WTC11 (cell line): ENCODE measurements at regions not wholly inside any gene's neighbourhood (a gene's known extent, or its start where the extent isn't known, plus 50 kb on each side); places are given as distances from the start of the nearest gene placed in this dataset.

Experiments used
- ATAC-seq: fragments of 200-7000 bp; cut with Tn5 transposase; 2 replicates; pipeline ENCODE4 v1.10.0; 2021; ENCODE audit warnings: mild to moderate bottlenecking, moderate library complexity
- CTCF ChIA-PET: fragments of 300-600 bp; sonication (Branson Sonifier 250); formaldehyde crosslinking; loops from one replicate; lab custom pipeline; 2021; ENCODE audit warnings: antibody characterized with exemption; lab: Charles Lee
- POLR2A ChIA-PET: fragments of 350-600 bp; sonication (Branson Sonifier 250); formaldehyde crosslinking; loops from one replicate; lab custom pipeline; 2021; ENCODE audit warnings: antibody characterized with exemption; lab: Charles Lee
- DNase-seq: peaks from one replicate; pipeline ENCODE4 v3.0.0; 2021; ENCODE audit warnings: low spot score
- H3K27ac Mint-ChIP-seq: 2 replicates; pipeline ENCODE4 v1.8.0; 2021; ENCODE audit warnings: mixed read lengths
- H3K27me3 Mint-ChIP-seq: 2 replicates; pipeline ENCODE4 v1.8.0; 2021; ENCODE audit warnings: low read depth, mild to moderate bottlenecking, moderate library complexity, mixed read lengths
- H3K36me3 Mint-ChIP-seq: 2 replicates; pipeline ENCODE4 v1.8.0; 2021; ENCODE audit warnings: mixed read lengths
- H3K4me1 Mint-ChIP-seq: 2 replicates; pipeline ENCODE4 v1.8.0; 2022; ENCODE audit warnings: mixed read lengths
- H3K4me3 Mint-ChIP-seq: 2 replicates; pipeline ENCODE4 v1.8.0; 2021; ENCODE audit warnings: mild to moderate bottlenecking, moderate library complexity, mixed read lengths
- H3K9me3 Mint-ChIP-seq: 2 replicates; pipeline ENCODE4 v1.8.0; 2021; ENCODE audit warnings: mixed read lengths
- ATF1 ChIP-seq: sonication (generic); formaldehyde crosslinking; IDR thresholded peaks from 2 replicates; pipeline ENCODE4 v1.8.1; 2023; ENCODE audit warnings: mild to moderate bottlenecking, moderate library complexity, missing genetic modification reagents
- CBFB ChIP-seq: sonication (generic); formaldehyde crosslinking; IDR thresholded peaks from 2 replicates; pipeline ENCODE4 v1.8.1; 2022; ENCODE audit warnings: mild to moderate bottlenecking, low read depth, missing genetic modification reagents
- NFATC4 ChIP-seq: fragments of 250-450 bp; sonication (Bioruptor Pico); IDR thresholded peaks from 2 replicates; pipeline ENCODE4 v1.9.0; 2021; ENCODE audit warnings: mild to moderate bottlenecking
- PRRX2 ChIP-seq: fragments of 250-450 bp; sonication (Bioruptor Pico); IDR thresholded peaks from 2 replicates; pipeline ENCODE4 v1.8.0; 2021; ENCODE audit warnings: mild to moderate bottlenecking
- RORB ChIP-seq: fragments of 250-450 bp; sonication (Bioruptor Pico); IDR thresholded peaks from 2 replicates; pipeline ENCODE4 v1.9.0; 2021; ENCODE audit warnings: mild to moderate bottlenecking
- ZBTB21 ChIP-seq: sonication (generic); formaldehyde crosslinking; IDR thresholded peaks from 2 replicates; pipeline ENCODE4 v1.8.1; 2023; ENCODE audit warnings: mild to moderate bottlenecking, missing genetic modification reagents, borderline replicate concordance
- ZNF317 ChIP-seq: sonication (generic); formaldehyde crosslinking; IDR thresholded peaks from 2 replicates; pipeline ENCODE4 v1.8.1; 2023; ENCODE audit warnings: low read depth, mild to moderate bottlenecking, moderate library complexity, missing genetic modification reagents, borderline replicate concordance
- ZNF396 ChIP-seq: fragments of 250-450 bp; sonication (Bioruptor Pico); IDR thresholded peaks from 2 replicates; pipeline ENCODE4 v1.8.0; 2021; ENCODE audit warnings: mild to moderate bottlenecking, moderate library complexity, borderline replicate concordance
- TF ChIP-seq, protein P1 (sequence below): sonication (generic); formaldehyde crosslinking; IDR thresholded peaks from 2 replicates; pipeline ENCODE4 v1.8.1; 2022; ENCODE audit warnings: mild to moderate bottlenecking, moderate library complexity, missing genetic modification reagents
- TF ChIP-seq, protein P2 (sequence below): sonication (generic); formaldehyde crosslinking; IDR thresholded peaks from 2 replicates; pipeline ENCODE4 v1.8.1; 2023; ENCODE audit warnings: mild to moderate bottlenecking, missing genetic modification reagents, moderate library complexity
- TF ChIP-seq, protein P3 (sequence below): sonication (generic); formaldehyde crosslinking; IDR thresholded peaks from 2 replicates; pipeline ENCODE4 v1.8.0; 2022; ENCODE audit warnings: mild to moderate bottlenecking, missing genetic modification reagents
- TF ChIP-seq, protein P4 (sequence below): fragments of 250-450 bp; sonication (Bioruptor Pico); IDR thresholded peaks from 2 replicates; pipeline ENCODE4 v1.9.0; 2021; ENCODE audit warnings: mild to moderate bottlenecking
- TF ChIP-seq, protein P5 (sequence below): fragments of 250-450 bp; sonication (Bioruptor Pico); conservative IDR thresholded peaks from 2 replicates; pipeline ENCODE4 v1.9.0; 2021; ENCODE audit warnings: mild to moderate bottlenecking
- TF ChIP-seq, protein P6 (sequence below): sonication (generic); formaldehyde crosslinking; IDR thresholded peaks from 2 replicates; pipeline ENCODE4 v1.8.0; 2022; ENCODE audit warnings: mild to moderate bottlenecking, missing genetic modification reagents
- TF ChIP-seq, protein P7 (sequence below): sonication (generic); formaldehyde crosslinking; IDR thresholded peaks from 2 replicates; pipeline ENCODE4 v1.8.0; 2022; ENCODE audit warnings: mild to moderate bottlenecking, missing genetic modification reagents
- TF ChIP-seq, protein P8 (sequence below): sonication (generic); formaldehyde crosslinking; IDR thresholded peaks from 2 replicates; pipeline ENCODE4 v1.8.1; 2023; ENCODE audit warnings: mild to moderate bottlenecking, missing genetic modification reagents, moderate library complexity

DNA sequence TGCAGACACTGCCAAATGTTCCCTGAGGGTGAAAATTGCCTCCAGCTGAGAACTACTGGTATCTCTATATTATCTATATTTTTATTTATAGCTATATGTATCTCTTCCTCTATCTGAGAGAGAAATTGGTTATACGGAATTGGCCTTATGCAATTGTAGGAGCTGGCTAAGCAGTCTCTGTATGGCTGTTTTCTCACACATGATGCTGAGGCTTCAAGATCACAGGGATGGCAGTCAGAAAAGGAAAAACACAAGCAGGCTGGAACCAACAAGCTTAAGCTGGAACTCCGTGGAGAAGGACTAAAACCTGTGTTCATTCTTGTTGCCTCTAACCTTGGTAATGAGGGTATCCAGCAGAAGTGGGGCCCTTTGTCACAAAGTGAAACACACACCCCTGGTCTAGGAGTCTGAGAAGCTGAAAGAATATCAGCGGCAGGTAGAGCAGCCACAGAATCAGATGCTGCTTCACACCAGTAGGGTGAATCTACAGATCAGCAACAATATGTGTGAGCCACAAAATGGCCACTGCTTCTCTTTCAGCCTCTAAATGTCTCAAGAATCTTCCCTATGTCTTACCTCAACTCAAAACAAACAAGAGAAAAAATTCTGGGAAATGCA is 166.5 kb upstream of the PPP1R2C start:
- POLR2A ChIA-PET = no interaction called here
- no peak overlapping the region for H3K27ac Mint-ChIP-seq
- H3K4me3 Mint-ChIP-seq = no peak overlapping the region
- peaks cover 16% of the 10 kb centered on the region for H3K4me1 Mint-ChIP-seq
- peaks cover 2% of the 10 kb centered on the region for H3K36me3 Mint-ChIP-seq
- peaks cover 6% of the 10 kb centered on the region for H3K9me3 Mint-ChIP-seq
- CTCF ChIA-PET = no interaction called here
- DNase-seq = no peak
- H3K27me3 Mint-ChIP-seq = no peaks in the 10 kb centered on the region; the same call in 1 of the 2 replicates
- TF ChIP-seq ZBTB21 (CRISPR knock-in tag) = no peak
- TF ChIP-seq ZNF317 (CRISPR knock-in tag) = no peak
- TF ChIP-seq ATF1 (CRISPR knock-in tag) = no peak
- TF ChIP-seq ZNF396 (CRISPR knock-in tag) = no peak
- TF ChIP-seq, protein P1, sequence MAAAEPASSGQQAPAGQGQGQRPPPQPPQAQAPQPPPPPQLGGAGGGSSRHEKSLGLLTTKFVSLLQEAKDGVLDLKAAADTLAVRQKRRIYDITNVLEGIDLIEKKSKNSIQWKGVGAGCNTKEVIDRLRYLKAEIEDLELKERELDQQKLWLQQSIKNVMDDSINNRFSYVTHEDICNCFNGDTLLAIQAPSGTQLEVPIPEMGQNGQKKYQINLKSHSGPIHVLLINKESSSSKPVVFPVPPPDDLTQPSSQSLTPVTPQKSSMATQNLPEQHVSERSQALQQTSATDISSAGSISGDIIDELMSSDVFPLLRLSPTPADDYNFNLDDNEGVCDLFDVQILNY = no peak
- TF ChIP-seq, protein P2, sequence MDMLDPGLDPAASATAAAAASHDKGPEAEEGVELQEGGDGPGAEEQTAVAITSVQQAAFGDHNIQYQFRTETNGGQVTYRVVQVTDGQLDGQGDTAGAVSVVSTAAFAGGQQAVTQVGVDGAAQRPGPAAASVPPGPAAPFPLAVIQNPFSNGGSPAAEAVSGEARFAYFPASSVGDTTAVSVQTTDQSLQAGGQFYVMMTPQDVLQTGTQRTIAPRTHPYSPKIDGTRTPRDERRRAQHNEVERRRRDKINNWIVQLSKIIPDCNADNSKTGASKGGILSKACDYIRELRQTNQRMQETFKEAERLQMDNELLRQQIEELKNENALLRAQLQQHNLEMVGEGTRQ (CRISPR knock-in tag) = no peak
- TF ChIP-seq, protein P3, sequence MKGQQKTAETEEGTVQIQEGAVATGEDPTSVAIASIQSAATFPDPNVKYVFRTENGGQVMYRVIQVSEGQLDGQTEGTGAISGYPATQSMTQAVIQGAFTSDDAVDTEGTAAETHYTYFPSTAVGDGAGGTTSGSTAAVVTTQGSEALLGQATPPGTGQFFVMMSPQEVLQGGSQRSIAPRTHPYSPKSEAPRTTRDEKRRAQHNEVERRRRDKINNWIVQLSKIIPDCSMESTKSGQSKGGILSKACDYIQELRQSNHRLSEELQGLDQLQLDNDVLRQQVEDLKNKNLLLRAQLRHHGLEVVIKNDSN (CRISPR knock-in tag) = no peak
- TF ChIP-seq, protein P4, sequence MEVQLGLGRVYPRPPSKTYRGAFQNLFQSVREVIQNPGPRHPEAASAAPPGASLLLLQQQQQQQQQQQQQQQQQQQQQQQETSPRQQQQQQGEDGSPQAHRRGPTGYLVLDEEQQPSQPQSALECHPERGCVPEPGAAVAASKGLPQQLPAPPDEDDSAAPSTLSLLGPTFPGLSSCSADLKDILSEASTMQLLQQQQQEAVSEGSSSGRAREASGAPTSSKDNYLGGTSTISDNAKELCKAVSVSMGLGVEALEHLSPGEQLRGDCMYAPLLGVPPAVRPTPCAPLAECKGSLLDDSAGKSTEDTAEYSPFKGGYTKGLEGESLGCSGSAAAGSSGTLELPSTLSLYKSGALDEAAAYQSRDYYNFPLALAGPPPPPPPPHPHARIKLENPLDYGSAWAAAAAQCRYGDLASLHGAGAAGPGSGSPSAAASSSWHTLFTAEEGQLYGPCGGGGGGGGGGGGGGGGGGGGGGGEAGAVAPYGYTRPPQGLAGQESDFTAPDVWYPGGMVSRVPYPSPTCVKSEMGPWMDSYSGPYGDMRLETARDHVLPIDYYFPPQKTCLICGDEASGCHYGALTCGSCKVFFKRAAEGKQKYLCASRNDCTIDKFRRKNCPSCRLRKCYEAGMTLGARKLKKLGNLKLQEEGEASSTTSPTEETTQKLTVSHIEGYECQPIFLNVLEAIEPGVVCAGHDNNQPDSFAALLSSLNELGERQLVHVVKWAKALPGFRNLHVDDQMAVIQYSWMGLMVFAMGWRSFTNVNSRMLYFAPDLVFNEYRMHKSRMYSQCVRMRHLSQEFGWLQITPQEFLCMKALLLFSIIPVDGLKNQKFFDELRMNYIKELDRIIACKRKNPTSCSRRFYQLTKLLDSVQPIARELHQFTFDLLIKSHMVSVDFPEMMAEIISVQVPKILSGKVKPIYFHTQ = no peak
- TF ChIP-seq, protein P5, sequence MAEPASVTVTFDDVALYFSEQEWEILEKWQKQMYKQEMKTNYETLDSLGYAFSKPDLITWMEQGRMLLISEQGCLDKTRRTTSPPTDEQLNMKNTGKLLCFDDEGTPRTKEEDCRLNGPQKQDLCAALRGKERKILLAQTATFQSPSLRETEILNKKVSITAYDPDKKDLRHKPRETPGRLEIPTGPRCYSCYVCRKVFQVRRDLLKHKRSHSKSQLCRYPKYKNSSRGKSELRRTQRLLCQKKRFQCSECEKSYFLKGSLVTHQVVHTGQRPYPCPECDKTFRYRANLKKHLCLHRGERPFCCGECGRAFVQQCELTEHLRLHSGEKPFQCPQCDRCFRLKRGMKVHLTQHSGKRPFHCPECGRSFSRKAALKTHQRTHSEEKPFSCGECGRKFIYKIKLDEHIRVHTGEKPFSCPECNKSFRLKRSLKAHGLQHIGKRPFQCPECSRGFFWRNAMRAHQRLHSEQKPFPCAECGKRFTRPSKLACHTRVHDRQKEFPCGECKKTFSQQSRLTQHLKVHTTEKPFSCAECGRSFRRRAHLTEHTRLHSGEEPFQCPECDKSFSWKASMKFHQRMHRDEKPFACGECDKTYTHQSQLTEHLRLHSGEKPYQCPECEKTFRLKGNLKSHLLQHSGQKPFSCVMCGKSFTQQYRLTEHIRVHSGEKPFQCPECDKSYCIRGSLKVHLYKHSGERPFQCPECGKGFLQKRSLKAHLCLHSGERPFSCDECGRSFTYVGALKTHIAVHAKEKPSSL (CRISPR knock-in tag) = no peak
- TF ChIP-seq, protein P6, sequence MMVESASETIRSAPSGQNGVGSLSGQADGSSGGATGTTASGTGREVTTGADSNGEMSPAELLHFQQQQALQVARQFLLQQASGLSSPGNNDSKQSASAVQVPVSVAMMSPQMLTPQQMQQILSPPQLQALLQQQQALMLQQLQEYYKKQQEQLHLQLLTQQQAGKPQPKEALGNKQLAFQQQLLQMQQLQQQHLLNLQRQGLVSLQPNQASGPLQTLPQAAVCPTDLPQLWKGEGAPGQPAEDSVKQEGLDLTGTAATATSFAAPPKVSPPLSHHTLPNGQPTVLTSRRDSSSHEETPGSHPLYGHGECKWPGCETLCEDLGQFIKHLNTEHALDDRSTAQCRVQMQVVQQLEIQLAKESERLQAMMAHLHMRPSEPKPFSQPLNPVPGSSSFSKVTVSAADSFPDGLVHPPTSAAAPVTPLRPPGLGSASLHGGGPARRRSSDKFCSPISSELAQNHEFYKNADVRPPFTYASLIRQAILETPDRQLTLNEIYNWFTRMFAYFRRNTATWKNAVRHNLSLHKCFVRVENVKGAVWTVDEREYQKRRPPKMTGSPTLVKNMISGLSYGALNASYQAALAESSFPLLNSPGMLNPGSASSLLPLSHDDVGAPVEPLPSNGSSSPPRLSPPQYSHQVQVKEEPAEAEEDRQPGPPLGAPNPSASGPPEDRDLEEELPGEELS (CRISPR knock-in tag) = no peak
- TF ChIP-seq PRRX2 (CRISPR knock-in tag) = no peak
- TF ChIP-seq, protein P7, sequence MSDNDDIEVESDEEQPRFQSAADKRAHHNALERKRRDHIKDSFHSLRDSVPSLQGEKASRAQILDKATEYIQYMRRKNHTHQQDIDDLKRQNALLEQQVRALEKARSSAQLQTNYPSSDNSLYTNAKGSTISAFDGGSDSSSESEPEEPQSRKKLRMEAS = no peak
- TF ChIP-seq CBFB (CRISPR knock-in tag) = no peak
- no peak for TF ChIP-seq NFATC4 (CRISPR knock-in tag)
- TF ChIP-seq, protein P8, sequence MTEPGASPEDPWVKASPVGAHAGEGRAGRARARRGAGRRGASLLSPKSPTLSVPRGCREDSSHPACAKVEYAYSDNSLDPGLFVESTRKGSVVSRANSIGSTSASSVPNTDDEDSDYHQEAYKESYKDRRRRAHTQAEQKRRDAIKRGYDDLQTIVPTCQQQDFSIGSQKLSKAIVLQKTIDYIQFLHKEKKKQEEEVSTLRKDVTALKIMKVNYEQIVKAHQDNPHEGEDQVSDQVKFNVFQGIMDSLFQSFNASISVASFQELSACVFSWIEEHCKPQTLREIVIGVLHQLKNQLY (CRISPR knock-in tag) = no peak
- TF ChIP-seq RORB (CRISPR knock-in tag) = no peak
- no peak for ATAC-seq
